Embryonic facial prominence (tissue), 1 donor: ENCODE measurements at regions not wholly inside any gene's neighbourhood (a gene's known extent, or its start where the extent isn't known, plus 50 kb on each side); places are given as distances from the start of the nearest gene placed in this dataset.
"Not testable (repeated sequence)": the region's sequence is repeated elsewhere in the genome, so short reads cannot be mapped to it uniquely, and the experiment has no call there.

ENCODE experiments used
- DNase-seq: peaks from one replicate; pipeline ENCODE4 v3.0.0-alpha.2; 2016; ENCODE audit errors: extremely low spot score

DNA sequence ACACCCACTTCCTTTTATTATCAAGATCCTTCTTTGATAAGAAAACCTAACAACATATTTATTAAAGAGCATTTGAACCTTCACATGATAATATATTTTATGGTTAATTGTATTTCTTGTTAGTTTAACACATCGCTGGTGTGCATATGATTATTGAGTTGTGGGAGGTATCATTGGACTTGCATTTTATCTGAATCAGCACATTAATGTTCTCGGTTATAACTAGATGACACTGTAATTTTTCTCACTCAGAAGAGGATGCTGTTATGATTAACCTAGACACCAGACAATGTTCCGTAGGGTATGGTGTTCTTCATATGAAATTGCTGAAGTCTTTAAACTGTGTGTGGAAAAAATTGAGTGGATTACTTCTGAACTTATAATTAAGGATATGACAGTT is 1188.3 kb upstream of the EPHA6 start:
- no peak for DNase-seq

DNA sequence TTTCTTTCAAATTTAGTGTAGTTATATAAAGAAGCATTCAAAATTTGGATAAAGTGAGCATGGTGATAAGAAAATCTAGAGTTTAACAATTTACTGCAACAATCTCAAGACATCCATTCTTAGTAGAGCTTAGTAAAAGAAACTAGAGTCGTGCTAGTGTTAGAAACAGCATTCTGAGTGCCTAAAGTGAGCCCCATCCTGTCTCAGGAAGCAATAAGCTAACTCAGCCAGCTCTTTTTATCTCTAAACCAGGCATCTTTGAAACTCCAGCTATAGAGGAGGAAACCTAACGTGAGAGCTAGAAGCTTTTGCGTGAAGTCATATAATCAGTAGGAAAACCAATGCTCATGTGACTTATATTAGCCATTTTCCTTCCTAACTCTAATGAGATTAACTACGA is 1187.1 kb upstream of the EPHA6 start:
- no peak for DNase-seq

DNA sequence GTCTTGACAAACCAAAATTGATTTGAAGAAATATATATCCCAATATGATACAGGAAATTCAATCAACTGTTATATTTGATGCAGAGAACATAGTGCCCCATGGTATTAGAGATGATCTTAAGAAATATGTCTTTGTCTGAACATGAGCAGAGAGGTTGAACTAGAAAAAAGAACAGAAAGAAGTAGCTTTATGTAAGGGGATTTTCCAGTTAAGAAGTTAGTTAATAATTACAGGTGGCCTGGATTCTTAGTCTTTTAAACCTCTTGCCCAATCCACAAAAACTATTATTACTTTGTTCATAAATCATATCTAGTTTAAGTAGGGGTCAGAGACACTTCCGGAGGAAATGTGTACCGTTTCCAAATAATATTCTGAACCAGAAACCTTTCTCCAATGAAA is 1186.7 kb upstream of the EPHA6 start:
- no peak for DNase-seq

DNA sequence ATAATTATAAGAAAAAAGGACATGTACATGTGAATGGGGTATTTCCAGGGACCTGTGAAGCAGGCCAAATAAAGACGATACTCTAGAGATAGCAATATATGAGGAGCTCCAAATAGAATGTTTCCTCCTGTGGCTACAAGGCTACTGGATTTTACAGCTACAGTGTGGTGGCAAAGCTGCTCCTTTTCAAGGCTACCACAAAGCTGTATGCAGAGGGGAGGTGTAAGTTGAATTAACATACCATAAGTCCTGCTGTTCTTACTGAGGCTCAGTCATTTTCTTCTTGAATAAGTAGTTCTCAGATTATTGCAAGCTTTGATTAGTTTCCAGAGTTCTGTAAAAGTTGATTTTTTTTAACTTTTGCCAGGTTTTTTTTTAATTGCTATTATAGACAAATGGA is 1184.6 kb upstream of the EPHA6 start:
- DNase-seq = no peak

DNA sequence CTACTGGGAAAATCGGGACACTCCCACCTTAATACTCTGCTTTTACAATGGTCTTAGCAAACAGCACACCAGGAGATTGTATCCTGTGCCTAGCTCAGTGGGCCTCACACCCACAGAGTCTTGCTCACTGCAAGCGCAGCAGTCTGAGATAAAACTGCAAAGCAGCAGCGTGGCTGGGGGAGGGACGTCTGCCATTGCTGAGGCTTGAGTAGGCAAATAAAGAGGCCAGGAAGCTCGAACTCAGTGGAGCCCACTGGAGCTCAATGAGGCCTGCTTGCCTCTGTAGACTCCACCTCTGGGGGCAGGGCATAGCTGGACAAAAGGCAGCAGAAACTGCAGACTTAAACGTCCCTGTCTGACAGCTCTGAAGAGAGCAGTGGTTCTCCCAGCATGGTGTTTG is 1169.1 kb upstream of the EPHA6 start:
- DNase-seq = no peak

DNA sequence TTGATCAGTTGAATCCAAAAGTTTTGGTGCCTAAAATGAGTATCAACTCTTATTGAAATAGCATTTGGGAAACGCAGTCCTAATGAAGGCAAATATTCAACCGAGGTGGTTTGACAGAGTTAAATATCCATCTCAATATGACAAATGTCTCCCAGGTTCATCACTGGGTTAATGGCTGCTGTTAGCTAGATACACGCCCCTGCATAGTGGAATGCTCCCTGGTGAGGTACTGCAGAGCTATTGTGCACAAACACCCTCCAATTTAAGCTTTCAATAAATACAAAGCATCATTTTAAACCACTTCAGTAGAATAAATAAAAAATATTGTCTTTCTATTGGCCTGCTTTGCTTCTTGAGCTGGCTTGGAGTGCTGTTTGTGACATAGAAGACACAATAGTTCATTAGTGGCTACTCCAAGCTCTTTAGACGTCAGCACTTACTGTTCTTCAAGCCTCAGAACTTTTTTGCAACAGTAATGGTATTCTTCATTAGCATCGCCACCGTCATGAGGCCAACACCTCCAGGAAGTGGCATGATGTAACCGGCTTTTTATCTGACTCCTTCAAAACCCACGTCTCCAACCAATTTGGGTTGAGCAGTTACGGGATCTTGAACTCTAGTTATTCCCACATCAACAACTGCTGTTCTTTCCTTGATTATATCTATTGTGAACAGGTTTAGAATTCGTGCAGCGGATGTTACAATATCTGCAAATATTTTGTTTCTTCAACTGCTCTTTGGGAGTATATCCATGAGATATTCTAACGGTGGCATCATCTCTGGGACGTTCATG is 1159.6 kb upstream of the EPHA6 start:
- no peak for DNase-seq

DNA sequence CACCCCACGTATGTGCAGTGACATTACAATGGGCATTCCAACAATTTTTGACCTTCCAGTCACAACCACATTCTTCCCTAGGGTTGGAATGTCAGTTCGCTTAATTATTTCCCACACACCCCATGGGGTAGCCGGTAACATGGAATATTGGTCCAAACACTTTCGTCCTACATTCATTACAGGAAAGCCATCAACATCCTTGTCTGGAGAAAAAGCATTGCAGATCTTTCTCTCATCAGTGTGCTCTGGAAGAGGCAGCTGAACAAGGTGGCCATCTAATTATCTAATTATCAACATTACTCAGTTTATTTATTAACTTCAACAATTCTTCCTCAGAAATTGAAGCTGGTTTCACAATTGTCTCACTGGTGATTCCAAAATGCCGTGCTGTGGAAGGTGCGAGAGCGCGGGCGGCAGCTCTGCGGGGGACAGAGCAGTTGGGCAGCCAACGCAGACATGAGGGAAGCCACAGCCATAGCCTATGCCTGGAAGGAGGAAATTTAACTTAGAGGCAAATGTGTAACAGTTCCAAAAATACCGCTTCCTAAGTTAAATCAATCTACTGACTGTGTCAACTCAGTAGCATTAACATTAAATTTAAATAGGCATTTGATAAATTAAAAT is 1158.9 kb upstream of the EPHA6 start:
- DNase-seq = no peak

DNA sequence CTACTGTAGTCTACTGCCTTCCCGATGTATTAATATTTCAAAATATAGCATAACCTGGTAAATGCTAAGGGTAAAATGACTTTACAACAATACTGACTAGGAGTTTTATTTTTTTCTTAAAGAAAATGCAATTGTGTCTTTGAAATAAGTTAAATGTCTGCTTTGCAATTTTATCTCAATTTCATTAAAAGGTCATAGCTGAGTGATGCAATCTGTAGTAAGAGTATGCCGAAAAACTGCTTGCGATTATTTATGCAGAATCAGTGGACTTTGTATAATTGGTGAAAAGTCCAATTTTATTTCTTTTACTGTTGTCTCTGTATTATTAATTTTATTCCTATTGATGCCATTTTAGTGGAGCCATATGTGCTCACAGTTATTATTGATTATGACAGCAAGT is 1143.6 kb upstream of the EPHA6 start:
- DNase-seq = no peak

DNA sequence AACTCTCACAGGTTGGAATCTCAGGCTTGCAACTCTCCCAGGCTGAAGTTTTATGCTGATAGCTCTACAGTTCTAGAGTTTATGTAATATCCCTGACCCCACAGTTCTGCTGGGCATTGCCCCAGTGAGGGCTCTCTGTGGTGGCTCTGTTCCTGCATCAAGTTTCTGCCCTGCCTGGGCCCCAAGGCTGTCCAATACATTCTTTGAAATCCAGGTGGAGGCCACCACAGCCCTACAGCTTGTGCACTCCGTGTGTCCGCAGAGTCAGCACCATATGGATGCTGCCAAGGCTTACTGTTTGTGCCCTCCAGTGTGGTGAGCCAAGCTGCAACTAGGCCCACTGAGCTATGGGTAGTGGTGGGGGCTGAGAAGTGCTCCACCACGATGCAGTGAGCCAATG is 1141.2 kb upstream of the EPHA6 start:
- DNase-seq = no peak

DNA sequence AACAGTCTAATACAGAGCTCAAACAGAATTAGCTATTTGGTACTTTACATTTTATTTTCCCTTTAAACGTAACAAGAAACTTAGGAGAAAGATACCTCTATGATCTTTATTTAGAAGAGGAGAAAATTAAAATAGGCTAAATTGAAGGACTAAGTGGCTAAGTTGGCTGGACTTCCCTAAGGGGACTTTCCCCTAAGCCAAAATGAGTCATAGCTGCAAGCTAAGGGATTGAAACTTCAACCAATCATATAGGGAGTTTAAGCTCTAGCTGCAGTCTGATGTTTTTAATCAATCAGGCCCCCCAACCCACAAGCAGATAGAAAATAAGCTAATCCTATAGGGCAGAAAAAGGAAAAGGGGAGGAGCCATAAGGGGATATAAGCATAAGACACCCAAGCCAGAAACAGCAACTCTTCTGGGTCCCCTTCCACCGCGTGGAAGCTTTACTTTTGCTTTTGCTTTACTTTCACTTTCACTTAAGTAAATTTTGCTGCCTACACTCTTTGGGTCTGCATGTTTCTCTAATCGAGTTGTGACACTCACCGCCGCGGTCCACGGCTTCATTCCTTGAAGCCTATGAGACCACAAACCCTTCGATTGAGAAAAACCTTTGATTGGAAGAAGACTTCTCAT is 1108.5 kb upstream of the EPHA6 start:
- no peak for DNase-seq

DNA sequence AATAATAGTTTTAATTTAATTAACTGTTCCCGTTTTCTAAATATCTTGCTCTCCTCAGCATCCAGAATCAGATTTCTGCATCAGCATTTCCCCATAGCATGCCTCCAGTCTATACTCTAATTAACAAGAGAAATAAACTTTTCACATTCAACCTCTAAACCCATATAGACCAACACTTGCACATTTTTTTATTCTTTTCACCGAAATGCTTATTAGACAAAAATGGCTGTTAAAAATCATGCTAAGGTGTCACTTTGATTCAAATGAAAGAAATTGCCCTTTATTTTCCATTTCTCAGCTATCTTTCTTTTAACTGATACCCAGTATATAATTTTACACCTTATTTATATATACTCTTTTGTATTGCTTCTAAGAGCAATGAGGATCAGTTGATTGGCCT is 1107.1 kb upstream of the EPHA6 start:
- DNase-seq = no peak

DNA sequence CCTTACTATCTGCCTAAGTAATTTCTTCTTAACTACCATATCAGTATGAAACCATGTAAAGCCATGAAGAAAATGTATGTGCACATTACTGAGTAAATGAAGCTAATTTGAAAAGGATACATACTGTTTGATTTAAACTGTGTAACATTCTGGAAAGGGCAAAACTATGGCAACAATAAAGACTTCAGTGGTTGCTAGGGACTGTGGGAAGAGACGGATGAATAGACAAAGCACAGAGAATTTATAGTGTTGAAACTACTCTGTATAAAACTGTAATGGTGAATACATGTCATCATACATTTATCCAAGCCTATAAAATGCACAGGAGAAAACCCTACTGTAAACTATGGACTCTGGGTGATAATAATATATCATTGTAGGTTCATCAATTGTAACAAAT is 1103.7 kb upstream of the EPHA6 start:
- no peak for DNase-seq

DNA sequence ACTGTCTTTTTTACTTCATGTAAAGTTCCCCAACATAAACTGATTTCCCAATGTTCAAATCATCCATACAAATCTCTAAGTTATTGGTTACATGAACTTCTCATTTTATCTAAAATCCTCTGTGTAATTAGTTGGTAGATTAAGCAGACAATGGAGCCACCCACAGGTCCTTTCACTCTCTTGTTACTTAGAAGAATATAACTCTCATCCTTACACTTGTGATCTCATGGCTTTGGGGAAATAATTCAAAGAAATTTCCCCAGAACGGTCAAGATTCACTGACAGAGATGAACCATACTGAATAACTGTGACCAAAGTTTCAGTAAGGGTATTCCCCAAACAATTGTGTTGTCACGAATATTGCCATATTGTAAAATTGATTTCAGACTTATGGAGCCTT is 1102.6 kb upstream of the EPHA6 start:
- DNase-seq = no peak

DNA sequence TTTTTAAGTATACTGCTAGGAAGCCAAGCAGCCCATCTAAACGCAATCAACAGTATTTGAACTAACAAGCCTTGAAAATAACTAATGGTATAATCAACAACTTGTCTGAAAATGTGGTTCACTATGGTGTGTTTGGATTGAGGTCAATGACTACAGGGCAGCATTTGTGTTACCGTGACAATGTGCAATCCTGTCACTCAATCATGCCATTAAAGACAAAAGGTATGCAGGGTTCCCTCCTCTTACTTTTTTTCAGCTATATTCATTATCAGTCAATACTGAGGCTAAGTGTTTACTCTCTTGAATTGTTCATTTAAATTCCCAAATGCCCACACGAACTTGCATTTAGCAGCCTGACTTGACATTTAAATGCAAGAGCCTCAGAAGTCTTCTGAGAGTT is 1099.3 kb upstream of the EPHA6 start:
- no peak for DNase-seq

DNA sequence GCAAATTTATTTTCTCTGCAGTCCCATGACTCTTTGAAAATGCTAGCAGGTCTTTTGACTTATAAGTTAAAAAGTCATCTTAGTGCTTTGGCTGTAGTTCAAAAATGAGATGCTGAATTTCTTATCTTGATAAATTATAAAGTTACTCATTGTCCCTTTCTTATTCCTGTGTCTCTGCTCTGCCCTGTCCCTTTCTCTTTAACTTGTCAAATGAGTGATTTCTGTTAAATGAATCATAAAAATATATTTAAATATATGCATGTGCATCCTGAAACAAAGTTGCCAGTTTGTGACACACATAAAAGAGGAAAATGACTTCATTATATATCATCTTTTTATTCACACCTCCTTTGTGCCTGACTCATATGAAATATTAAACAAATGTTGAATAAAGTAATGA is 1097.3 kb upstream of the EPHA6 start:
- no peak for DNase-seq

DNA sequence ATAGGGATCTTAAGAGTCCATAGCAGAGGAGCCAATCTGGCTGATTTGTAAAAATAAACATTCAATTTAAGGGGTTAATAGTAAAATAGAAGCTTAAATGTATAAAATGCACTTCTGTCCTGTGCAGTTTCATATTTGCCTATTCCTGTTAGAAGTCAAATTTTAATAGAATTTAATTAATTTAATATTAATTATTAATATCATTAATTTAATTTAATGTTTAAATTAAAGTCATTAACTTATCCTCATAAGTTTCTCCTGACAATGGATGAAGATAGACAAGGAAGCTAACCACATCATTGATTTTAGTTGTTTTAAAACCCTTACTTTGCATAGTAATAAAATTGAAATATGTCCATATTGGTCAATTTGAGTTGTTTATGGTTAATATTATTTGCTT is 1096.2 kb upstream of the EPHA6 start:
- no peak for DNase-seq

DNA sequence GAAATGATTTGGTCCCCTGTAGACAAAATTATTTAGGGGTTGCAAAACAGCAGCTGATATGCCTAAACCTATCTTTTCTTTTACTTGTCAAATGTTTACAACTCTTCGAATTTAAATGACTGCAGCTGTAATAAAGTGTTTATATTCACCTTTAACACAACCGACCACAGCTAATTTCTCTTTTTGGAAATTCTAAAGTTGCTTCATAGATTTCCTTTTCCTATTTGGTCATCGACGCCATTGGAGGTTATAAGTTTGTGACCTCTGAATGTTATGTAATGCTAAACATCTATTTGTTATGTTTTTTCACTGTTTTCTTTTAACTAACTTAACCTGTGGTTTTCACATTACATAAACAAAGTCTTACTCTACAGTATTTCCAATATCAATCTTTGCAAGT is 1094.9 kb upstream of the EPHA6 start:
- DNase-seq = no peak

DNA sequence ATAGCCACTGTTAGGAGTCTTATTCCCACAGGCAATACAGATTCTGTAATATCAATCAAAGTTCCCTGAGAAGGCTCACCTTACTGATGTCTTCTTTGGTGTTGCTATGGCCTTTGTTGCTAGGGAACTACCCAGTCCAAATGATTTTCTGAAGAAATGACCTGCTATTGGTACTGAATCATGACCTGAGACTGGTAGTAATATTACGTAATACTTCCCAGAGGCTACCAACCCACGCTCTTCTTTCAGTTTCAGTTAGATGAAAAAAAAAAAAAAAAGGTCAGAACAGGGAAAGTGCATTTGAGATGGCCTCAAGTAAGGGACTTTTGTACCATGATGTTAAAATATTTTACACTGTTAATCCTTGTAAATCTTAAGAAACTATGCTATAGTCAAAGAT is 1092.5 kb upstream of the EPHA6 start:
- DNase-seq = no peak

DNA sequence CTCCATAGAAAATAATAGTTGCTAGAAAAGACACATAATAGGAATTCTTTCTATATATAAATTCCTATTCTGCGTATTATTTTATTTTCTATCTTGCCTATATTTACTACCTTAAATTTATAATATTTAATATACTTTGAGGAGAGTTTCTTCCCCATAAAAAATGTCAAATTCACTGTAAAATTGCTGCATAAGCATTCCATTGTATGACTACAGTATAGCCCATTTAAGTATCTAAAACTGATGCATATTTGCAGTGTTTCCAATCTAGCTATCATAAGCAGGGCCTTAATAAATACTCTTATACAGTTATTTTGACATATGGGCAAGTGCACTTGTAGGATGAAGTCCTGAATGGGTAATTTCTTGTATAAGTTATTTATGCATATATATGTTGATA is 1088.6 kb upstream of the EPHA6 start:
- DNase-seq = no peak

DNA sequence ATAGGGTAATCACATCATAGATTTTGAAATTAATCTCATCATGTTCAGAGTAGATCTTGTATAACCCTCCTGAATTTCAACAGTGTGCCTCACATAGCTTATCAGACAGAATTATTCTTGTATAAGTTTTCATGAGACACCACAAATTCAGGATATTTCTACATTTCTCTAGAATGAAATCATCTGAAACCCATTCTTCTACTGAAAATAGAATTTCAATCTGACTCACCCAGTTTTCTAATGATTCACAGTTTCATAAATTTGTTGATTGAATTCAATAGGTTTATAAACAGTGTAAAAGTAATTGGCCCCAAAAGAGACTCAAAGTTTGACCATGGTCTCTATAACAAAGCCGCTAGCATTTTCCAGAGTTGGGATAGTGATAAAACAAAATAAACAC is 1082.6 kb upstream of the EPHA6 start:
- DNase-seq = no peak

DNA sequence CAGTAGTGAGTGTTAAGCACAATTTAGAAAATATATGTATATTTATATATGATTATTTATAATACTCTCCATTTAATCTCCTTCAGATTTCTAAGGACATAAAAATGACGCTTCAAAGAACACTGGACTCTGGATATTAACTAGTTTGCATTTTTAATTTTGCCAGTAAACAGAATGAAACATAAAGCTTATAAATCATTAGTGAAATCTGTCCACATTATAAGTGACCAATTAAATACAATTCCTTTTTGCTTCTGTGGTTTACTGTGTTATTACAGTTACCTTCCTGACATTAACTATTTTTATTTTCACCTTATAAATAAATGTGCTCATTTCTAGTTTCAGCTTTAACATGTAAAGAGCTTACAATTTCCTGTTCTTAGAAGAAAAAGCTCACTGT is 1081.1 kb upstream of the EPHA6 start:
- DNase-seq = no peak

DNA sequence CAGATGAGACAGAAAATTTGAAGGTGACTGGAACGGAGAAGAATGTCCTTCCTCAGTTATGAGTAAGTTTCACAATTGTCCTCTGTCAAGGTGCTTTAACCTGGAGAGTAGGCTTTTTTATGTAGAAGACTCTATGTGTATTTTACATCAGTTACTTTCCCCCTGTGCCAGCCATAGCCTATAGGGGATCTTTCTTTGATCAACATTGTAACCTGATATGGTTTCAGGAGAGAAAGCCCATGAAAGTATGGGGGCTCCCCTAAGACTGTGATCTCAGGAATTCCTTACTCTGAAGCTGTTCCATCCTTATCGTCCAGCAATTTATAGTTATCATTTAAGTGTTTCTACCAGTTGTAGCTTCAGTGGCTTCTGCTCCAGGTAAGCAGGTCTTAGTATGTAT is 1076.3 kb upstream of the EPHA6 start:
- DNase-seq = no peak

DNA sequence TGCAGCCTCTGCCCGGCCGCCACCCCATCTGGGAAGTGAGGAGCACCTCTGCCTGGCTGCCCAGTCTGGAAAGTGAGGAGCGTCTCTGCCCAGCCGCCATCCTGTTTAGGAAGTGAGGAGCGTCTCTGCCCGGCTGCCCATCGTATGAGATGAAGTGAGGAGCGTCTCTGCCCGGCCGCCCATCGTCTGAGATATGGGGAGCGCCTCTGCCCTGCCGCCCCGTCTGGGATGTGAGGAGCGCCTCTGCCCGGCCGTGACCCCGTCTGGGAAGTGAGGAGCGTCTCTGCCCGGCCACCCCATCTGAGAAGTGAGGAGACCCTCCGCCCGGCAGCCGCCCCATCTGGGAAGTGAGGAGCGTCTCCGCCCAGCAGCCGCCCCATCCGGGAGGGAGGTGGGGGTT is 1069.5 kb upstream of the EPHA6 start:
- not testable (repeated sequence) for DNase-seq
